ENCODE measurements at regions not wholly inside any gene's neighbourhood (a gene's known extent, or its start where the extent isn't known, plus 50 kb on each side); places are given as distances from the start of the nearest gene placed in this dataset.

DNA sequence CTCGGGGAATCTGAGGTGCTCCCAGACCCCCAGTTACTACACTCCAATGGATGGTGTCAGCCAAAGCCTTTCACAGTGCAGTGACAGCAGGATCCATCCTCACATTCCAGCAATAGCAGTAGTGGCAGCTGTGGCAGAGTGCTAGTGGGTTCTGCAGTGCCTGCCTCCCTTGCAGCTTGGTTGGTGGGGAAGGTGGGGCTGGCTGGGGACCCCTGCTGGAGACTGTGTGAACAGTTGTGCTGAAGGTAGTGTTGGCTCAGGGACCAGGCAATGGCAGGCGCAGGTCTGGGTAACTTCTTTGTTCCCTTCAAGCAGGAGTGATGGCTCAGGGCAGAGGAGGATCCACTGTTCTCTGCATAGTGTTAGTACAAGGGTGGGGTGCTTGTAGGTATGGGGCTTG lies 343.7 kb upstream of the TRAM1L1 start:
- POLR2A ChIA-PET, result no interaction called here
- Histone ChIP-seq H3K9me3 (no peaks in the 10 kb centered on the region), H3K4me1 (no peaks in the 10 kb centered on the region), H3K4me3 (no peak overlapping the region), H3K27ac (no peak overlapping the region), H3K4me2 (no peak overlapping the region)
- no peak for DNase-seq (ENCODE audit: low read depth in 1 of 2, low spot score in 1 of 2)
- no peak for ATAC-seq
- CTCF ChIA-PET, result no interaction called here
- no peak for FAIRE-seq
- no peak for TF ChIP-seq FOXS1 (CRISPR knock-in tag; IDR thresholded peaks at IDR 0.05)
- WGBS (ENCODE audit: missing lambda C conversion rate), result 0% methylated on average over 1 of the region's 2 CpGs

DNA sequence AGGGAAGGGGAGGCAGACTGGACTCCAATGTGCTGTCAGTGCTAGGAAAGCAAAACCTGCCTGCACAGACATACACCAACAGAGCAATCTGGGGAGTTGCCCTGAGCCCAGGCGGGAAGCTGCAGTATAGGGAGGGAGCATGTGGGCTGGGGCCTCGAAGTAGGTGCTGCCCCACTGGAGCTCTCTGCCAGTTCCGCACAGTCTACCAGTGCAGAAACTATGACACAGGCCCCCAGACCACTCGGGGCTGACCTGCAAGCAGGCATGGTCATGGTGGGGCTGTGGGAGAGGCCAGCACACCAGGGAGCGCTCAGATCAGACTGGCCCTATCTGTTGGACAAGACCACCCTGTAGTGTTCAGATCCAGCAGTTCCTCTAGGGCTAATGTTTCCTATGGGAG lies 344.1 kb upstream of the TRAM1L1 start:
- Histone ChIP-seq H3K9me3 (no peaks in the 10 kb centered on the region), H3K4me1 (no peaks in the 10 kb centered on the region), H3K27ac (no peak overlapping the region), H3K4me2 (no peak overlapping the region), H3K4me3 (no peak overlapping the region)
- ChIA-PET POLR2A (no interaction called here), CTCF (no interaction called here)
- ATAC-seq (no peak), FAIRE-seq (no peak), DNase-seq (ENCODE audit: low read depth in 1 of 2, low spot score in 1 of 2) (no peak)
- 10% methylated on average over 2 of the region's 5 CpGs for WGBS (ENCODE audit: missing lambda C conversion rate)
- TF ChIP-seq MAZ (IDR thresholded peaks at IDR 0.05; ENCODE audit: borderline replicate concordance, low read depth, low read length) (no peak), HOXA7 (CRISPR knock-in tag; IDR thresholded peaks at IDR 0.05) (no peak), POLR2A (IDR thresholded peaks at IDR 0.05; ENCODE audit: low read length) (no peak), ZSCAN20 (CRISPR knock-in tag; IDR thresholded peaks at IDR 0.05) (no peak)
- TF ChIP-seq, protein P1, sequence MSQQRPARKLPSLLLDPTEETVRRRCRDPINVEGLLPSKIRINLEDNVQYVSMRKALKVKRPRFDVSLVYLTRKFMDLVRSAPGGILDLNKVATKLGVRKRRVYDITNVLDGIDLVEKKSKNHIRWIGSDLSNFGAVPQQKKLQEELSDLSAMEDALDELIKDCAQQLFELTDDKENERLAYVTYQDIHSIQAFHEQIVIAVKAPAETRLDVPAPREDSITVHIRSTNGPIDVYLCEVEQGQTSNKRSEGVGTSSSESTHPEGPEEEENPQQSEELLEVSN (IDR thresholded peaks at IDR 0.05; ENCODE audit: borderline replicate concordance, low read depth), result no peak

DNA sequence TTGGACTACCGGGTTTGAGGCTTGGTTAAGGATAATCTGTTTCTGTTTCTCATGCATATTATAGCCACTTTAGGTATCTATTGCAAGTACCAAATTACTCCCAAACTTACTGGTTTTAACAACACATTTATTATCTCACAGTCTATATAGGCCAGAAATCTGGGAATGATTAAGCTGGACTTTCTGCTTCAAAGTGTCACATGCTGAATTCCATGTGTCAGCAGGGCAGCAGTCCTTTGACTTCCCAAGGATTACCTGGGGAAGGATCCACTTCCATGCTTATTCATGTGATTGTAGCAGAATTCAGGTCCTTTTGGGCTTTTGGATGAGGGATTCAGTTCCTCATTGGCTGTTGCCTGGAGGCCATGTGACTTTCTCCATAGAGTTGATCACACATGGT lies 349.0 kb upstream of the TRAM1L1 start:
- ATAC-seq, result no peak

DNA sequence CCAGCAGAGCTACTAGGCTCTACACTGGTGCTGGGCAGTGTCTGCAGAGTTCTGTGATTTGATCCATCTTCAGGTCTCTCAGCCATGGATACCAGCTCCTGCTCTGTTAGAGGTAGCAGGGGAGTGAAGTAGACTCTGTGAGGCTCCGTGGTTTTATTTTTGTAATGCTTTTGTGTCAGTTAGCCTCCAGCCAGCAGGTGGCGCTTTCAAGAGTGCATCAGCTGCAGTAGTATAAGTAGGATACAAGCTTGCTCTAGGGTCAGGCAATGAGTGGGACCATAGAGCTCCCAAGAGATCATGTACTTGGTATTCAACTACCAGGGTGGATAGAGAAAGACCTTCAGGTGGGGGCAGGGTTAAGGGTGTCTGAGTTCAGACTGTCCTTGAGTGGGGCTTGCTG lies 362.5 kb upstream of the TRAM1L1 start:
- DNase-seq (ENCODE audit: low read depth in 1 of 2, low spot score in 1 of 2), result peak in 1 of 2 experiments; percentile 9
- Histone ChIP-seq H3K4me2 (no peak overlapping the region), H3K4me1 (no peaks in the 10 kb centered on the region), H3K9me3 (no peaks in the 10 kb centered on the region), H3K27ac (no peak overlapping the region), H3K4me3 (no peak overlapping the region)
- TF ChIP-seq KDM5A (IDR thresholded peaks at IDR 0.05), result no peak
- TF ChIP-seq CBX2 (IDR thresholded peaks at IDR 0.05; ENCODE audit: borderline replicate concordance, low read depth), result no peak
- TF ChIP-seq FOXS1 (CRISPR knock-in tag; IDR thresholded peaks at IDR 0.05), result no peak
- TF ChIP-seq RFX5 (IDR thresholded peaks at IDR 0.05), result no peak
- TF ChIP-seq, protein P2, sequence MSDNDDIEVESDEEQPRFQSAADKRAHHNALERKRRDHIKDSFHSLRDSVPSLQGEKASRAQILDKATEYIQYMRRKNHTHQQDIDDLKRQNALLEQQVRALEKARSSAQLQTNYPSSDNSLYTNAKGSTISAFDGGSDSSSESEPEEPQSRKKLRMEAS (IDR thresholded peaks at IDR 0.05), result no peak
- TF ChIP-seq, protein P3, sequence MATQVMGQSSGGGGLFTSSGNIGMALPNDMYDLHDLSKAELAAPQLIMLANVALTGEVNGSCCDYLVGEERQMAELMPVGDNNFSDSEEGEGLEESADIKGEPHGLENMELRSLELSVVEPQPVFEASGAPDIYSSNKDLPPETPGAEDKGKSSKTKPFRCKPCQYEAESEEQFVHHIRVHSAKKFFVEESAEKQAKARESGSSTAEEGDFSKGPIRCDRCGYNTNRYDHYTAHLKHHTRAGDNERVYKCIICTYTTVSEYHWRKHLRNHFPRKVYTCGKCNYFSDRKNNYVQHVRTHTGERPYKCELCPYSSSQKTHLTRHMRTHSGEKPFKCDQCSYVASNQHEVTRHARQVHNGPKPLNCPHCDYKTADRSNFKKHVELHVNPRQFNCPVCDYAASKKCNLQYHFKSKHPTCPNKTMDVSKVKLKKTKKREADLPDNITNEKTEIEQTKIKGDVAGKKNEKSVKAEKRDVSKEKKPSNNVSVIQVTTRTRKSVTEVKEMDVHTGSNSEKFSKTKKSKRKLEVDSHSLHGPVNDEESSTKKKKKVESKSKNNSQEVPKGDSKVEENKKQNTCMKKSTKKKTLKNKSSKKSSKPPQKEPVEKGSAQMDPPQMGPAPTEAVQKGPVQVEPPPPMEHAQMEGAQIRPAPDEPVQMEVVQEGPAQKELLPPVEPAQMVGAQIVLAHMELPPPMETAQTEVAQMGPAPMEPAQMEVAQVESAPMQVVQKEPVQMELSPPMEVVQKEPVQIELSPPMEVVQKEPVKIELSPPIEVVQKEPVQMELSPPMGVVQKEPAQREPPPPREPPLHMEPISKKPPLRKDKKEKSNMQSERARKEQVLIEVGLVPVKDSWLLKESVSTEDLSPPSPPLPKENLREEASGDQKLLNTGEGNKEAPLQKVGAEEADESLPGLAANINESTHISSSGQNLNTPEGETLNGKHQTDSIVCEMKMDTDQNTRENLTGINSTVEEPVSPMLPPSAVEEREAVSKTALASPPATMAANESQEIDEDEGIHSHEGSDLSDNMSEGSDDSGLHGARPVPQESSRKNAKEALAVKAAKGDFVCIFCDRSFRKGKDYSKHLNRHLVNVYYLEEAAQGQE (IDR thresholded peaks at IDR 0.05), result no peak
- TF ChIP-seq CHD4 (IDR thresholded peaks at IDR 0.05; ENCODE audit: borderline replicate concordance), result no peak
- TF ChIP-seq, protein P4, sequence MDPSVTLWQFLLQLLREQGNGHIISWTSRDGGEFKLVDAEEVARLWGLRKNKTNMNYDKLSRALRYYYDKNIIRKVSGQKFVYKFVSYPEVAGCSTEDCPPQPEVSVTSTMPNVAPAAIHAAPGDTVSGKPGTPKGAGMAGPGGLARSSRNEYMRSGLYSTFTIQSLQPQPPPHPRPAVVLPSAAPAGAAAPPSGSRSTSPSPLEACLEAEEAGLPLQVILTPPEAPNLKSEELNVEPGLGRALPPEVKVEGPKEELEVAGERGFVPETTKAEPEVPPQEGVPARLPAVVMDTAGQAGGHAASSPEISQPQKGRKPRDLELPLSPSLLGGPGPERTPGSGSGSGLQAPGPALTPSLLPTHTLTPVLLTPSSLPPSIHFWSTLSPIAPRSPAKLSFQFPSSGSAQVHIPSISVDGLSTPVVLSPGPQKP (IDR thresholded peaks at IDR 0.05; ENCODE audit: low read depth, low read length), result no peak
- TF ChIP-seq EHF (CRISPR knock-in tag; IDR thresholded peaks at IDR 0.05), result no peak
- TF ChIP-seq FOSL2 (IDR thresholded peaks at IDR 0.05), result no peak
- no peak for TF ChIP-seq FOSL2 (CRISPR knock-in tag; IDR thresholded peaks at IDR 0.05)
- TF ChIP-seq MAFK (IDR thresholded peaks at IDR 0.05; ENCODE audit: partially characterized antibody), result no peak
- TF ChIP-seq PHF8 (IDR thresholded peaks at IDR 0.05; ENCODE audit: borderline replicate concordance, low read depth), result no peak
- TF ChIP-seq HDAC2 (IDR thresholded peaks at IDR 0.05), result no peak
- no peak for TF ChIP-seq POLR2A (IDR thresholded peaks at IDR 0.05; ENCODE audit: low read length)
- TF ChIP-seq RAD21 (conservative IDR thresholded peaks at IDR 0.05 in 1 of 2, IDR thresholded peaks at IDR 0.05 in 1 of 2), result no peak
- TF ChIP-seq SMC3 (IDR thresholded peaks at IDR 0.05), result no peak
- TF ChIP-seq TP53 (CRISPR knock-in tag; IDR thresholded peaks at IDR 0.05), result no peak
- no peak for TF ChIP-seq ESRRA (IDR thresholded peaks at IDR 0.05; ENCODE audit: borderline replicate concordance, low read length)
- no peak for TF ChIP-seq HOXB5 (CRISPR knock-in tag; IDR thresholded peaks at IDR 0.05)
- POLR2A ChIA-PET, result no interaction called here
- no peak for FAIRE-seq
- CTCF ChIA-PET, result no interaction called here
- 0% methylated on average over 1 of the region's 2 CpGs for WGBS (ENCODE audit: missing lambda C conversion rate)
- ATAC-seq, result no peak

More for the DNA sequence above, 349.0 kb upstream of the TRAM1L1 start:
- FAIRE-seq (no peak), DNase-seq (ENCODE audit: low read depth in 1 of 2, low spot score in 1 of 2) (no peak)
- no peak overlapping the region for H3K4me3 ChIP-seq
- WGBS (ENCODE audit: missing lambda C conversion rate), result 7% methylated on average over 1 of the region's 1 CpG
- H3K27ac ChIP-seq, result no peak overlapping the region
- no peaks in the 10 kb centered on the region for H3K9me3 ChIP-seq
- H3K4me1 ChIP-seq, result no peaks in the 10 kb centered on the region
- TF ChIP-seq ZNF302 (CRISPR knock-in tag; IDR thresholded peaks at IDR 0.05), result no peak
- TF ChIP-seq, protein P1 (IDR thresholded peaks at IDR 0.05; ENCODE audit: borderline replicate concordance, low read depth), result no peak
- TF ChIP-seq RARB (CRISPR knock-in tag; IDR thresholded peaks at IDR 0.05), result no peak
- TF ChIP-seq KDM1A (IDR thresholded peaks at IDR 0.05; ENCODE audit: low read depth), result no peak
- no peak for TF ChIP-seq HDAC2 (IDR thresholded peaks at IDR 0.05)
- TF ChIP-seq KDM5A (IDR thresholded peaks at IDR 0.05), result no peak
- no peak for TF ChIP-seq RNF2 (IDR thresholded peaks at IDR 0.05; ENCODE audit: borderline replicate concordance, low read depth)
- ChIA-PET POLR2A (no interaction called here), CTCF (no interaction called here)
- H3K4me2 ChIP-seq, result no peak overlapping the region

All from A549 (cell line).